Vagina (tissue), 2 donors: ENCODE measurements at regions not wholly inside any gene's neighbourhood (a gene's known extent, or its start where the extent isn't known, plus 50 kb on each side); places are given as distances from the start of the nearest gene placed in this dataset.

Experiments used
- DNase-seq, 2 donors: peaks; one replicate each; pipeline ENCODE4 v3.0.0-alpha.2; 2017; ENCODE audit errors: extremely low spot score in 2 of 2
- H3K27ac ChIP-seq: fragments of 200-600 bp; sonication (generic); one replicate; pipeline ENCODE4 v1.5.1; 2019
- H3K27me3 ChIP-seq: fragments of 200-600 bp; sonication (generic); one replicate; pipeline ENCODE4 v1.5.1; 2019
- H3K36me3 ChIP-seq, 2 donors: fragments of 200-600 bp; sonication (generic); one replicate each; pipeline ENCODE4 v1.5.1; 2017 to 2019
- H3K4me1 ChIP-seq: fragments of 200-600 bp; sonication (generic); one replicate; pipeline ENCODE4 v1.5.1; 2019
- H3K4me3 ChIP-seq, 2 donors: fragments of 200-600 bp; sonication (generic); 1 replicate in 1 of 2; 2 replicates in 1 of 2; pipeline ENCODE4 v1.5.1; 2016 to 2019
- H3K9me3 ChIP-seq: fragments of 200-600 bp; sonication (generic); one replicate; pipeline ENCODE4 v1.5.1; 2019
- POLR2A ChIP-seq, 2 donors: fragments of 450-650 bp; IDR thresholded peaks; one replicate each; pipeline ENCODE4 v1.6.1; 2017; ENCODE audit warnings: antibody characterized with exemption in 2 of 2, mild to moderate bottlenecking in 2 of 2, moderate library complexity in 2 of 2
- POLR2AphosphoS5 ChIP-seq, 2 donors: sonication (generic); formaldehyde crosslinking; IDR thresholded peaks; one replicate each; pipeline ENCODE4 v1.9.0; 2017; ENCODE audit warnings: antibody characterized with exemption in 2 of 2, mild to moderate bottlenecking in 2 of 2, low read depth in 1 of 2; ENCODE audit not compliant: insufficient read depth in 1 of 2
- intact Hi-C: fragments of 100-400 bp; cut with DNase I; formaldehyde crosslinking; loops from one replicate; pipeline ENCODE4 v1.15.1; 2023
- TF ChIP-seq, protein P1 (sequence below), 3 experiments: fragments of 450-650 bp in 2 of 3; fragments of 200-600 bp in 1 of 3; sonication (generic) in 1 of 3; IDR thresholded peaks; one replicate each; pipeline ENCODE4 v1.5.1; 2017 to 2019; ENCODE audit warnings: antibody characterized with exemption in 3 of 3, mild to moderate bottlenecking in 2 of 3, moderate library complexity in 2 of 3

DNA sequence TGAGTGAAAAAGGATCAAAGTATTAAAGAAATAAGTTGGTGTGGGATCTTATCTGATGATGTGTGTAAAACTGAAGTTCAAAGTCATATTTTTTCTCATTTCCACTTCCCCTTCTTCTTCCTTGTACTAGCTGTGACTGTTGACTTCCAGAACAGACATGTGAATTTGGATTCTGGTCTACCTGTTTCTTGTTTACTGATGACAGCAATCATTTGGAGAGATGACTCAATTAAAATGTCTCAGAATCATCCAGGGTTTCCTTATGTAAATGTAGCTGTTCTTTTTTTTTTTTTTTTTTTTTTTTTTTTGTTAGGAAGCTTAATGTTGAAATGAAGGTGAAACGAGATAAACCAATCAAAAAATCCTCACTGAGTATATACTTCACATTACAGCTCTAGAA lies 819.9 kb upstream of the PIK3C3 start:
- Histone ChIP-seq H3K4me1 (no peaks in the 10 kb centered on the region), H3K9me3 (no peaks in the 10 kb centered on the region), H3K27me3 (no peaks in the 10 kb centered on the region), H3K27ac (no peak overlapping the region), H3K4me3 (no peak overlapping the region), H3K36me3 (no peaks in the 10 kb centered on the region)
- intact Hi-C loops, result no loop called here
- DNase-seq, result no peak
- TF ChIP-seq POLR2A (IDR thresholded peaks at IDR 0.05) (no peak), POLR2AphosphoS5 (IDR thresholded peaks at IDR 0.05; ENCODE audit: insufficient read depth in 1 of 2, low read depth in 1 of 2) (no peak)
- TF ChIP-seq, protein P1, sequence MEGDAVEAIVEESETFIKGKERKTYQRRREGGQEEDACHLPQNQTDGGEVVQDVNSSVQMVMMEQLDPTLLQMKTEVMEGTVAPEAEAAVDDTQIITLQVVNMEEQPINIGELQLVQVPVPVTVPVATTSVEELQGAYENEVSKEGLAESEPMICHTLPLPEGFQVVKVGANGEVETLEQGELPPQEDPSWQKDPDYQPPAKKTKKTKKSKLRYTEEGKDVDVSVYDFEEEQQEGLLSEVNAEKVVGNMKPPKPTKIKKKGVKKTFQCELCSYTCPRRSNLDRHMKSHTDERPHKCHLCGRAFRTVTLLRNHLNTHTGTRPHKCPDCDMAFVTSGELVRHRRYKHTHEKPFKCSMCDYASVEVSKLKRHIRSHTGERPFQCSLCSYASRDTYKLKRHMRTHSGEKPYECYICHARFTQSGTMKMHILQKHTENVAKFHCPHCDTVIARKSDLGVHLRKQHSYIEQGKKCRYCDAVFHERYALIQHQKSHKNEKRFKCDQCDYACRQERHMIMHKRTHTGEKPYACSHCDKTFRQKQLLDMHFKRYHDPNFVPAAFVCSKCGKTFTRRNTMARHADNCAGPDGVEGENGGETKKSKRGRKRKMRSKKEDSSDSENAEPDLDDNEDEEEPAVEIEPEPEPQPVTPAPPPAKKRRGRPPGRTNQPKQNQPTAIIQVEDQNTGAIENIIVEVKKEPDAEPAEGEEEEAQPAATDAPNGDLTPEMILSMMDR (IDR thresholded peaks at IDR 0.05), result no peak

DNA sequence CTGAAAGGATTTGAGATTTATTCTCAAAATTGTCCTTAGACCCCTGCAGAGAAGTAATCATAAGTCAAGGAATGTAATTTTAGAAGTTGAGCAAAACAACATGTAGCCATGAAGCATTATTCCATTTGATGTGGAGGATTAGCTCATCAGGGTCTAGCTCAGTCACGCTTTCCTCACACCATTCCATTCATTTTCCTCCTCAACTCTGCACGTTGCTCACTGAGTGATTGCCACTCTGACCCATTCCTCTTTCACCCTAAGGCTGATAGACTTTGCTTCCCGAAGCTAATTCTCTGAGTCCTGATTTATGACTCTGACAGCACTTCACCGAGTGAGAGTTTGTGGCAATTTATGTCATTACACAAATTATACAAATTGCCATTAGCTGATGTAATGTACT lies 820.6 kb upstream of the PIK3C3 start:
- TF ChIP-seq POLR2A (IDR thresholded peaks at IDR 0.05) (no peak), POLR2AphosphoS5 (IDR thresholded peaks at IDR 0.05; ENCODE audit: insufficient read depth in 1 of 2, low read depth in 1 of 2) (no peak)
- TF ChIP-seq, protein P1 (IDR thresholded peaks at IDR 0.05), result no peak
- Histone ChIP-seq H3K4me3 (no peak overlapping the region), H3K36me3 (no peaks in the 10 kb centered on the region), H3K27me3 (no peaks in the 10 kb centered on the region), H3K9me3 (no peaks in the 10 kb centered on the region), H3K4me1 (no peaks in the 10 kb centered on the region), H3K27ac (no peak overlapping the region)
- DNase-seq, result no peak
- intact Hi-C loops, result no loop called here

DNA sequence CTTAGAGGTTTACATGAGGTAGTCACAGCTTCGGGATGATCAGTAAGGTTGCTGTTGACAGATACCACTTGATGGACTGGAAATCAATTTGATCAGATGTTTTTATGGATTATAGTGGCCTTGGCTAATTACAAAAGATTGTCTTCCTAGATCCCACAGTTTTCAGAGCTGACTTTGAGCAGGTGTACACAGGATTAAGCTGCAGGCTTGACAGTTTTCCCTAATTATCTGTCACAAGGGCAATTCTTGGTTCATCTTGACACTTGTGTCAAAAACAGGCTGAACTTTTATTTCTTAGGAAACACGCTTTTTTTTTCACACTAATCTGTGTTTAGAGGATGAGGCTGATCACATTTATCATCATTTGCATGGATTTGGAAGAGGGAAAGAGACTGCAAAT lies 824.0 kb upstream of the PIK3C3 start:
- H3K36me3 ChIP-seq, result no peaks in the 10 kb centered on the region
- no peaks in the 10 kb centered on the region for H3K27me3 ChIP-seq
- intact Hi-C loops, result no loop called here

DNA sequence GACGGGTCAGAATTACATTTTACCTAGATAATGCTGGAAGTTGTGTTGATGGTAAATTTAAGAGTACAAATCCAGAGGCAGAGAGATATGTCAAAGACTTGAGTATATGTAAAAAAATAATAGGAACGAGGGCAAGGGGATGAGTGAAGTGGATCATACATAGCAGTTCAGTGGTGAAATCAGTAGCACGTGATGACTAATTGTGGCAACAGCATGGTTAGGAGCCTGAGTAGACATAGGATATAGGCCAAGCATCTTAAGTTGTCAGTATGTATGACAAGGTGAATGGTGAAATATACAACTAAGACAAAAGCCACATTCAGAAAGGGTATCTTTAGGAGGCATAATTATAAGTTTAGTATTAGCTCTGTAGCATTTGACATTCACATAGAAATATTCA lies 826.5 kb upstream of the PIK3C3 start:
- Histone ChIP-seq H3K9me3 (no peaks in the 10 kb centered on the region), H3K4me3 (no peak overlapping the region), H3K27me3 (no peaks in the 10 kb centered on the region), H3K36me3 (no peaks in the 10 kb centered on the region), H3K27ac (no peak overlapping the region), H3K4me1 (no peaks in the 10 kb centered on the region)
- DNase-seq, result no peak
- no peak for TF ChIP-seq POLR2AphosphoS5 (IDR thresholded peaks at IDR 0.05; ENCODE audit: insufficient read depth in 1 of 2, low read depth in 1 of 2)
- TF ChIP-seq, protein P1 (IDR thresholded peaks at IDR 0.05), result no peak
- TF ChIP-seq POLR2A (IDR thresholded peaks at IDR 0.05), result no peak
- intact Hi-C loops, result no loop called here

More for the DNA sequence above, 824.0 kb upstream of the PIK3C3 start:
- Histone ChIP-seq H3K9me3 (no peaks in the 10 kb centered on the region), H3K4me1 (no peaks in the 10 kb centered on the region), H3K4me3 (no peak overlapping the region), H3K27ac (no peak overlapping the region)
- TF ChIP-seq, protein P1 (IDR thresholded peaks at IDR 0.05), result no peak
- TF ChIP-seq POLR2A (IDR thresholded peaks at IDR 0.05) (no peak), POLR2AphosphoS5 (IDR thresholded peaks at IDR 0.05; ENCODE audit: insufficient read depth in 1 of 2, low read depth in 1 of 2) (no peak)
- DNase-seq, result no peak

DNA sequence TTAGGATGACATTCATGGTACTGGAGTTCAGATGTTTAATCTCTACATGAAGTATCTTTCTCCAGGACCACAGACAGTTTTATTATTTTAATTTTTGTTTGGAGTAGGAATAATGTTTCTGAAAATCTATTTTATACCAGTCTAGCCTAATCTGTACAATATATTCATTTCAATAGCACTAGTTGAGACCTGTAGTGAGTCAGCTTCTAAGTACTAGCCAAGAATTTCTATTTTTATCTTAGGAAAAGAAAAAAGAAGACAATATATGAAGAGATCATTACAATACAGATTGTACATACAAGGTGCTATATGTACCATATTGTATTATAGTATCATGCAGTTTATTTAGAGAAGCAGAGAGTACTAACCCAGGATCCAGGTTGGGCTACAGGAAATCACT lies 826.9 kb upstream of the PIK3C3 start:
- Histone ChIP-seq H3K27ac (no peak overlapping the region), H3K4me3 (no peak overlapping the region), H3K9me3 (no peaks in the 10 kb centered on the region), H3K36me3 (no peaks in the 10 kb centered on the region), H3K27me3 (no peaks in the 10 kb centered on the region), H3K4me1 (no peaks in the 10 kb centered on the region)
- TF ChIP-seq POLR2AphosphoS5 (IDR thresholded peaks at IDR 0.05; ENCODE audit: insufficient read depth in 1 of 2, low read depth in 1 of 2), result no peak
- TF ChIP-seq POLR2A (IDR thresholded peaks at IDR 0.05), result no peak
- TF ChIP-seq, protein P1 (IDR thresholded peaks at IDR 0.05), result no peak
- intact Hi-C loops, result no loop called here
- no peak for DNase-seq
